GM18519 (cell line): ENCODE measurements at regions not wholly inside any gene's neighbourhood (a gene's known extent, or its start where the extent isn't known, plus 50 kb on each side); places are given as distances from the start of the nearest gene placed in this dataset.
A peak's percentile ranks its signal among the peaks of the same experiment; 100 is the strongest.

ENCODE experiments used
- ATAC-seq: cut with Tn5 transposase; IDR thresholded peaks from one replicate; pipeline ENCODE4 v1.9.1; 2021; ENCODE audit warnings: mild to moderate bottlenecking, moderate library complexity; ENCODE audit not compliant: unreplicated experiment, low FRiP score

- ATAC-seq = no peak
Measured at GRCh38 chr2:149738767-149739166, 151.2 kb upstream of the MMADHC start.

GRCh38 chr2:149737896-149738295 lies 150.3 kb upstream of the MMADHC start:
- no peak for ATAC-seq

- ATAC-seq = no peak
Measured at GRCh38 chr2:149735237-149735958, 147.8 kb upstream of the MMADHC start.

- no peak for ATAC-seq
Measured at GRCh38 chr2:149733936-149734685, 146.5 kb upstream of the MMADHC start.

- no peak for ATAC-seq
Measured at GRCh38 chr2:149732730-149733290, 145.2 kb upstream of the MMADHC start.

- ATAC-seq = no peak
Measured at GRCh38 chr2:149732001-149732685, 144.6 kb upstream of the MMADHC start.

- no peak for ATAC-seq
Measured at GRCh38 chr2:149731079-149731478, 143.5 kb upstream of the MMADHC start.

GRCh38 chr2:149729586-149729985 lies 142.0 kb upstream of the MMADHC start:
- ATAC-seq = no peak

GRCh38 chr2:149727927-149728326 lies 140.4 kb upstream of the MMADHC start:
- no peak for ATAC-seq

GRCh38 chr2:149725234-149725633 lies 137.7 kb upstream of the MMADHC start:
- ATAC-seq = no peak

- no peak for ATAC-seq
Measured at GRCh38 chr2:149724091-149724490, 136.5 kb upstream of the MMADHC start.

- no peak for ATAC-seq
Measured at GRCh38 chr2:149720615-149721014, 133.0 kb upstream of the MMADHC start.

GRCh38 chr2:149719695-149720094 lies 132.1 kb upstream of the MMADHC start:
- no peak for ATAC-seq

GRCh38 chr2:149716687-149717086 lies 129.1 kb upstream of the MMADHC start:
- no peak for ATAC-seq

- ATAC-seq = no peak
Measured at GRCh38 chr2:149715894-149716293, 128.3 kb upstream of the MMADHC start.

- ATAC-seq = peak; percentile 91
Measured at GRCh38 chr2:149715005-149715592, 127.5 kb upstream of the MMADHC start.

GRCh38 chr2:149709496-149710263 lies 122.1 kb upstream of the MMADHC start:
- ATAC-seq = no peak

- ATAC-seq = no peak
Measured at GRCh38 chr2:149703281-149703680, 115.7 kb upstream of the MMADHC start.

- ATAC-seq = no peak
Measured at GRCh38 chr2:149702571-149702970, 115.0 kb upstream of the MMADHC start.

- ATAC-seq = no peak
Measured at GRCh38 chr2:149701241-149701640, 113.7 kb upstream of the MMADHC start.
